SKM-1 treated with dmso at 0.1 percent for 144 hours (cell line): ENCODE measurements at regions not wholly inside any gene's neighbourhood (a gene's known extent, or its start where the extent isn't known, plus 50 kb on each side); places are given as distances from the start of the nearest gene placed in this dataset.

Source experiments
- DNase-seq: peaks from one replicate; lab custom pipeline; 2025; ENCODE audit not compliant: unreplicated experiment; lab: John Stamatoyannopoulos, UW

GRCh38 chr19:30169196-30169900, 202.8 kb upstream of the ZNF536 start:
- DNase-seq = no peak

GRCh38 chr19:30170081-30170480, 202.1 kb upstream of the ZNF536 start:
- no peak for DNase-seq

GRCh38 chr19:30170495-30171137, 201.6 kb upstream of the ZNF536 start:
- DNase-seq = no peak

- no peak for DNase-seq
Measured at GRCh38 chr19:30171138-30171635, 201.0 kb upstream of the ZNF536 start.

GRCh38 chr19:30171795-30172612, 200.2 kb upstream of the ZNF536 start:
- DNase-seq = no peak

- no peak for DNase-seq
Measured at GRCh38 chr19:30172613-30173242, 199.5 kb upstream of the ZNF536 start.

- DNase-seq = no peak
Measured at GRCh38 chr19:30173593-30174356, 198.4 kb upstream of the ZNF536 start.

- DNase-seq = no peak
Measured at GRCh38 chr19:30174357-30174645, 197.9 kb upstream of the ZNF536 start.

- DNase-seq = no peak
Measured at GRCh38 chr19:30174791-30175190, 197.4 kb upstream of the ZNF536 start.

GRCh38 chr19:30175987-30176386, 196.2 kb upstream of the ZNF536 start:
- DNase-seq = no peak

GRCh38 chr19:30178721-30179402, 193.3 kb upstream of the ZNF536 start:
- no peak for DNase-seq

- no peak for DNase-seq
Measured at GRCh38 chr19:30180691-30181090, 191.5 kb upstream of the ZNF536 start.

GRCh38 chr19:30183807-30184490, 188.2 kb upstream of the ZNF536 start:
- no peak for DNase-seq

- no peak for DNase-seq
Measured at GRCh38 chr19:30202060-30202600, 170.1 kb upstream of the ZNF536 start.

GRCh38 chr19:30204721-30205120, 167.5 kb upstream of the ZNF536 start:
- DNase-seq = no peak

GRCh38 chr19:30206187-30206586, 166.0 kb upstream of the ZNF536 start:
- DNase-seq = no peak

GRCh38 chr19:30207357-30207756, 164.8 kb upstream of the ZNF536 start:
- DNase-seq = no peak

- no peak for DNase-seq
Measured at GRCh38 chr19:30208436-30209060, 163.6 kb upstream of the ZNF536 start.
